GM19023 (cell line): ENCODE measurements at regions not wholly inside any gene's neighbourhood (a gene's known extent, or its start where the extent isn't known, plus 50 kb on each side); places are given as distances from the start of the nearest gene placed in this dataset.

Experiments used
- ATAC-seq: cut with Tn5 transposase; IDR thresholded peaks from one replicate; pipeline ENCODE4 v1.9.1; 2021; ENCODE audit warnings: mild to moderate bottlenecking, moderate library complexity; ENCODE audit not compliant: unreplicated experiment

GRCh38 chr12:98048326-98048725 is 467.1 kb upstream of the TMPO start:
- no peak for ATAC-seq

- ATAC-seq: no peak
These were observed 462.2 kb upstream of the TMPO start for GRCh38 chr12:98053202-98053601.

GRCh38 chr12:98057701-98058100 is 457.7 kb upstream of the TMPO start:
- ATAC-seq: no peak

GRCh38 chr12:98058213-98058612 is 457.2 kb upstream of the TMPO start:
- no peak for ATAC-seq

- ATAC-seq: no peak
These were observed 456.6 kb upstream of the TMPO start for GRCh38 chr12:98058838-98059237.

- no peak for ATAC-seq
These were observed 455.6 kb upstream of the TMPO start for GRCh38 chr12:98059659-98060343.

- ATAC-seq: no peak
These were observed 455.0 kb upstream of the TMPO start for GRCh38 chr12:98060411-98060810.

- no peak for ATAC-seq
These were observed 452.7 kb upstream of the TMPO start for GRCh38 chr12:98062464-98063245.

- ATAC-seq: no peak
These were observed 450.9 kb upstream of the TMPO start for GRCh38 chr12:98064501-98064900.

- ATAC-seq: no peak
These were observed 447.6 kb upstream of the TMPO start for GRCh38 chr12:98067795-98068194.

GRCh38 chr12:98073610-98074009 is 441.8 kb upstream of the TMPO start:
- ATAC-seq: no peak

- no peak for ATAC-seq
These were observed 441.1 kb upstream of the TMPO start for GRCh38 chr12:98074286-98074685.

GRCh38 chr12:98084391-98084790 is 431.0 kb upstream of the TMPO start:
- ATAC-seq: no peak

- no peak for ATAC-seq
These were observed 430.2 kb upstream of the TMPO start for GRCh38 chr12:98085046-98085755.

GRCh38 chr12:98090731-98091130 is 424.7 kb upstream of the TMPO start:
- no peak for ATAC-seq

GRCh38 chr12:98096436-98096835 is 419.0 kb upstream of the TMPO start:
- ATAC-seq: no peak

GRCh38 chr12:98106031-98106683 is 409.2 kb upstream of the TMPO start:
- ATAC-seq: no peak

GRCh38 chr12:98109266-98109665 is 406.1 kb upstream of the TMPO start:
- ATAC-seq: no peak

GRCh38 chr12:98110536-98110935 is 404.9 kb upstream of the TMPO start:
- no peak for ATAC-seq

- no peak for ATAC-seq
These were observed 401.8 kb upstream of the TMPO start for GRCh38 chr12:98113548-98113947.

GRCh38 chr12:98121963-98122362 is 393.4 kb upstream of the TMPO start:
- ATAC-seq: no peak
